Heart left ventricle (tissue), 13 donors: ENCODE measurements at regions not wholly inside any gene's neighbourhood (a gene's known extent, or its start where the extent isn't known, plus 50 kb on each side); places are given as distances from the start of the nearest gene placed in this dataset.

ENCODE experiments used
- CTCF ChIP-seq, 12 donors: fragments of 200-600 bp; sonication (generic) in 4 of 12; IDR thresholded peaks; one replicate each; pipeline versions ENCODE4 v1.5.0 to v1.8.0; 2018 to 2022; ENCODE audit warnings: antibody characterized with exemption in 12 of 12, mild to moderate bottlenecking in 5 of 12
- POLR2A ChIP-seq, 2 donors: fragments of 450-650 bp; IDR thresholded peaks; one replicate each; pipeline ENCODE4 v1.6.1; 2017; ENCODE audit warnings: antibody characterized with exemption in 2 of 2, mild to moderate bottlenecking in 2 of 2, moderate library complexity in 2 of 2
- donor health status: ischemic (EF 13 %, LVEDD 7.1; RV severe dilation, severe dysfunction).
- donor health status: DM: no; HTN: yes; CAD: no.
- donor health status: DM: no; HTN: no; CAD: no.
- donor health status: ischemic (EF 25% LVEDD 6.9; RV normal size, moderate dysfunction).
- donor health status: ischemic (EF 25% LVEDD 5.7; RV mildly dilated, moderate dysfunction).
- donor health status: ischemic (EF 35%, LVEDD 5.7; RV mildly dilated, moderate dysfunction).
- donor health status: nonischemic (EF 11% LVEDD 7.7; RV severe dilation, severe dysfunction).
- donor health status: DM: yes; HTN: yes; CAD: no.
- donor health status: PGD.
- donor health status: ischemic (EF 29% LVEDD 5.4; RV normal size, mild dysfunction).
- donor health status: nonischemic (EF 23%, LVEDD 6.1; RV moderate dilation, normal function).

- TF ChIP-seq CTCF (IDR thresholded peaks at IDR 0.05) (no peak), POLR2A (IDR thresholded peaks at IDR 0.05) (no peak)
These were observed 183.0 kb upstream of the CDH9 start for GRCh38 chr5:27221410-27221809.
